ENCODE measurements at regions not wholly inside any gene's neighbourhood (a gene's known extent, or its start where the extent isn't known, plus 50 kb on each side); places are given as distances from the start of the nearest gene placed in this dataset.

DNA sequence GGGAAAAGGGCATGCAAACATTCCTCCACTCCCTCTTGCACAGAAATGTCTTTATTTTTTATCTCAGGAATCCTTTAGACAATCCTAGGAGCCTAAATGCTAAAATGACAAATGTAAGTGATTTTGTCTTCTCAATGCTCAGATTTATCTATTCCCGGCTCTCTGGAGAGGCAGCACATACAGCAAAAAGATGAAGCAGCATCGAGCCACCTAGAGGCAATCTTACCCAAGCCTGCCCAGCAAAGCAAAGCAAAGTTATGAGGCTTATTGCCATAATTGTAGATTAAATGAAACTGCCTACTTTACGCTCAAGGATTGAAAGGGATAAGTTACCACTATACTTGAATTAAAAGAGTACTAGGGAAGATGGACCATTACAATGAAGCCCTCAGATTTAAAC is 750.4 kb upstream of the NR2F2 start:
- intact Hi-C loops (cut with DNase I), result no loop called here
- DNase-seq (ENCODE audit: low spot score), result no peak

DNA sequence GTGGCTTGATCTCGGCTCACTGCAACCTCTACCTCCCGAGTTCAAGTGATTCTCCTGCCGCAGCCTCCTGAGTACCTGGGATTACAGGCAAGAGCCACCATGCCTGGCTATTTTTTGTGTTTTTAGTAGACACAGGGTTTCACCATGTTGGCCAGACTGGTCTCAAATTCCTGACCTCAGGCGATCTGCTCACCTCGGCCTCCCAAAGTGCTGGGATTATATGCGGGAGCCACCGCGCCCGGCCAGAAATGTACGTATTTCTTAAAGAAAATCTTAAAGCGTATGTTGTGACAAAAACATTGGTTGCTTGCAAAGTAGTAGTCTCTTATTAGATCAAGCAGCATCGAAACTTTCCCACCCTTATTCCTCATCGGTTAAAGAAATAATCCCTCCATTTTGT is 748.9 kb upstream of the NR2F2 start:
- no peaks in the 10 kb centered on the region for H3K27me3 ChIP-seq (replicated peaks; ENCODE audit: insufficient read depth)

More for the DNA sequence above, 750.4 kb upstream of the NR2F2 start:
- no peak overlapping the region for H3K4me3 ChIP-seq
- H3K9me3 ChIP-seq, result no peaks in the 10 kb centered on the region
- no peak overlapping the region for H3K27ac ChIP-seq
- no peaks in the 10 kb centered on the region for H3K4me1 ChIP-seq (replicated peaks)
- 83% methylated on average over 3 of the region's 3 CpGs for WGBS
- no peaks in the 10 kb centered on the region for H3K27me3 ChIP-seq (replicated peaks; ENCODE audit: insufficient read depth)
- no peak for TF ChIP-seq POLR2AphosphoS5 (IDR thresholded peaks at IDR 0.05)
- TF ChIP-seq, protein P1, sequence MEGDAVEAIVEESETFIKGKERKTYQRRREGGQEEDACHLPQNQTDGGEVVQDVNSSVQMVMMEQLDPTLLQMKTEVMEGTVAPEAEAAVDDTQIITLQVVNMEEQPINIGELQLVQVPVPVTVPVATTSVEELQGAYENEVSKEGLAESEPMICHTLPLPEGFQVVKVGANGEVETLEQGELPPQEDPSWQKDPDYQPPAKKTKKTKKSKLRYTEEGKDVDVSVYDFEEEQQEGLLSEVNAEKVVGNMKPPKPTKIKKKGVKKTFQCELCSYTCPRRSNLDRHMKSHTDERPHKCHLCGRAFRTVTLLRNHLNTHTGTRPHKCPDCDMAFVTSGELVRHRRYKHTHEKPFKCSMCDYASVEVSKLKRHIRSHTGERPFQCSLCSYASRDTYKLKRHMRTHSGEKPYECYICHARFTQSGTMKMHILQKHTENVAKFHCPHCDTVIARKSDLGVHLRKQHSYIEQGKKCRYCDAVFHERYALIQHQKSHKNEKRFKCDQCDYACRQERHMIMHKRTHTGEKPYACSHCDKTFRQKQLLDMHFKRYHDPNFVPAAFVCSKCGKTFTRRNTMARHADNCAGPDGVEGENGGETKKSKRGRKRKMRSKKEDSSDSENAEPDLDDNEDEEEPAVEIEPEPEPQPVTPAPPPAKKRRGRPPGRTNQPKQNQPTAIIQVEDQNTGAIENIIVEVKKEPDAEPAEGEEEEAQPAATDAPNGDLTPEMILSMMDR (IDR thresholded peaks at IDR 0.05), result no peak
- TF ChIP-seq POLR2A (IDR thresholded peaks at IDR 0.05), result no peak
- no peaks in the 10 kb centered on the region for H3K36me3 ChIP-seq

GRCh38 chr15:95584088-95584487 is 746.4 kb upstream of the NR2F2 start:
- H3K4me1 ChIP-seq (replicated peaks), result no peaks in the 10 kb centered on the region
- no peak for DNase-seq (ENCODE audit: low spot score)
- H3K27ac ChIP-seq, result no peak overlapping the region
- no peak overlapping the region for H3K4me3 ChIP-seq
- no peaks in the 10 kb centered on the region for H3K36me3 ChIP-seq
- intact Hi-C loops (cut with DNase I), result no loop called here
- H3K9me3 ChIP-seq, result no peaks in the 10 kb centered on the region
- TF ChIP-seq POLR2A (IDR thresholded peaks at IDR 0.05) (no peak), POLR2AphosphoS5 (IDR thresholded peaks at IDR 0.05) (no peak)
- TF ChIP-seq, protein P1 (IDR thresholded peaks at IDR 0.05), result no peak
- H3K27me3 ChIP-seq (replicated peaks; ENCODE audit: insufficient read depth), result no peaks in the 10 kb centered on the region

More for the DNA sequence above, 748.9 kb upstream of the NR2F2 start:
- 91% methylated on average over 13 of the region's 13 CpGs for WGBS
- Histone ChIP-seq H3K9me3 (no peaks in the 10 kb centered on the region), H3K36me3 (no peaks in the 10 kb centered on the region), H3K4me1 (replicated peaks) (no peaks in the 10 kb centered on the region), H3K27ac (no peak overlapping the region), H3K4me3 (no peak overlapping the region)
- intact Hi-C loops (cut with DNase I), result no loop called here
- TF ChIP-seq, protein P1 (IDR thresholded peaks at IDR 0.05), result no peak
- no peak for TF ChIP-seq POLR2A (IDR thresholded peaks at IDR 0.05)
- DNase-seq (ENCODE audit: low spot score), result no peak

DNA sequence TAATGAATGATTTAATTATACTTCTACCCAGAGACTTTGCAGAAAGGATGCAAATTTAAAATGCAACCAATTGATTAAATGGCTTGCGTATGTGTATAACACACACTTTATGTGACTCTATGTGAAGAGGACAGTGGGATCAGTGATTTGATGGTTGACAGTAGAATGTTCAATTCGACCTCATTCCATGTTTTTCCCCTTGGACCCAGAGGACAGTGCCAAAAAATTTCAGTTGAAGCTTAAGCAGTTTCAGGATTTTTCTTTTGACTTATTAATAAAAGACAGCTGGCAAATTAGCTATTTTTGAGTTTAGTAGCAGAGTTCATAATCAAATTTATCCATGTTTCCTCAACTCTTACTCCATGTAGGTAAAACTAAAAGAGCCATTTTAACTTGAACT is 742.4 kb upstream of the NR2F2 start:
- TF ChIP-seq POLR2A (IDR thresholded peaks at IDR 0.05), result no peak
- TF ChIP-seq, protein P1 (IDR thresholded peaks at IDR 0.05), result no peak
- TF ChIP-seq POLR2AphosphoS5 (IDR thresholded peaks at IDR 0.05), result no peak
- WGBS, result 93% methylated on average over 2 of the region's 2 CpGs
- no peaks in the 10 kb centered on the region for H3K4me1 ChIP-seq (replicated peaks)
- H3K36me3 ChIP-seq, result no peaks in the 10 kb centered on the region
- DNase-seq (ENCODE audit: low spot score), result no peak
- intact Hi-C loops (cut with DNase I), result no loop called here
- no peak overlapping the region for H3K4me3 ChIP-seq
- H3K27me3 ChIP-seq (replicated peaks; ENCODE audit: insufficient read depth), result no peaks in the 10 kb centered on the region
- no peak overlapping the region for H3K27ac ChIP-seq
- no peaks in the 10 kb centered on the region for H3K9me3 ChIP-seq

DNA sequence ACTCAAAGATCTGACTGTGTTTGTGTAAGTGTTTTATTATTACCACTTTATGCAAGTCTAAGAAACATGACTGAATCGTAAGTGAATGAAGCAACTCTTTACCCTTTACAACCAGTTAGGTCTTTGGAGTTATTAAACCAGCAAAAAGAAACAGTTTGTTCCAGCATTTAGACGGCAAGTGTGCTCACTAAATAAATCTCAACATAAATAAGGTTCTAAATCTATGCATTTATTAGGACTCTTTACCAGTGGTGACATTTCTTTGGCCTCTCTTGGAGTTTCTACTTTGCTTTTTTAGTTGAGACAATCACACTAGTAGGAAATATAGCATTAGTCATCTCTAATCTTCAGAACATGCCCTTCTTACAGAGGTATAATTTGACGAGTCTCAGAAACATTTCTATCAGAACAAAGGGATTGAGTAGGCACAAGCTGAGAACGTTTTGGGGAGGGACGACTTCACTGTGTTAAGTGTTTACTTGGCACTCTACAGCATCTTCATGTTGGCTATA is 739.9 kb upstream of the NR2F2 start:
- Histone ChIP-seq H3K27me3 (replicated peaks; ENCODE audit: insufficient read depth) (no peaks in the 10 kb centered on the region), H3K4me3 (no peak overlapping the region), H3K4me1 (replicated peaks) (no peaks in the 10 kb centered on the region), H3K36me3 (no peaks in the 10 kb centered on the region), H3K9me3 (no peaks in the 10 kb centered on the region), H3K27ac (no peak overlapping the region)
- WGBS, result 15% methylated on average over 5 of the region's 5 CpGs
- intact Hi-C loops (cut with DNase I), result loop anchor here (10.0 kb wide), 1 partner anchor 126 kb away; no protein-coding TSS in a partner anchor
- DNase-seq (ENCODE audit: low spot score), result no peak
- no peak for TF ChIP-seq POLR2AphosphoS5 (IDR thresholded peaks at IDR 0.05)
- TF ChIP-seq, protein P1 (IDR thresholded peaks at IDR 0.05), result no peak
- TF ChIP-seq POLR2A (IDR thresholded peaks at IDR 0.05), result no peak
